G401 (cell line): ENCODE measurements at regions not wholly inside any gene's neighbourhood (a gene's known extent, or its start where the extent isn't known, plus 50 kb on each side); places are given as distances from the start of the nearest gene placed in this dataset.

Experiments used
- DNase-seq: peaks from one replicate; pipeline ENCODE4 v3.0.0-alpha.2; 2015; ENCODE audit warnings: low spot score
- in situ Hi-C: cut with HindIII; loops from 2 replicates; pipeline ENCODE4 v1.10.0; 2016; ENCODE audit warnings: low sequenced_read_pairs, mixed read lengths

- DNase-seq: no peak
- in situ Hi-C loops: no loop called here
Measured at GRCh38 chr2:18172607-18173006, 294.1 kb downstream of the KCNS3 start.

- DNase-seq: no peak
- in situ Hi-C loops: no loop called here
Measured at GRCh38 chr2:18171191-18172139, 293.0 kb downstream of the KCNS3 start.

GRCh38 chr2:18170642-18171041 lies 292.2 kb downstream of the KCNS3 start:
- in situ Hi-C loops: no loop called here
- DNase-seq: peak; percentile 9

GRCh38 chr2:18169893-18170175 lies 291.4 kb downstream of the KCNS3 start:
- no peak for DNase-seq
- in situ Hi-C loops: no loop called here

GRCh38 chr2:18169121-18169892 lies 290.8 kb downstream of the KCNS3 start:
- DNase-seq: peak; percentile 90
- in situ Hi-C loops: no loop called here

- in situ Hi-C loops: no loop called here
- no peak for DNase-seq
Measured at GRCh38 chr2:18167871-18168270, 289.4 kb downstream of the KCNS3 start.

GRCh38 chr2:18161681-18162080 lies 283.2 kb downstream of the KCNS3 start:
- in situ Hi-C loops: no loop called here

GRCh38 chr2:18159896-18160295 lies 281.4 kb downstream of the KCNS3 start:
- in situ Hi-C loops: no loop called here
- no peak for DNase-seq

More at GRCh38 chr2:18161681-18162080, 283.2 kb downstream of the KCNS3 start:
- no peak for DNase-seq

GRCh38 chr2:18156421-18156820 lies 278.0 kb downstream of the KCNS3 start:
- DNase-seq: no peak
- in situ Hi-C loops: no loop called here

- in situ Hi-C loops: no loop called here
- no peak for DNase-seq
Measured at GRCh38 chr2:18156002-18156401, 277.5 kb downstream of the KCNS3 start.

GRCh38 chr2:18154812-18155211 lies 276.3 kb downstream of the KCNS3 start:
- no peak for DNase-seq
- in situ Hi-C loops: no loop called here

- in situ Hi-C loops: no loop called here
- DNase-seq: no peak
Measured at GRCh38 chr2:18154259-18154658, 275.8 kb downstream of the KCNS3 start.

- in situ Hi-C loops: no loop called here
- no peak for DNase-seq
Measured at GRCh38 chr2:18153741-18154140, 275.3 kb downstream of the KCNS3 start.

- no peak for DNase-seq
- in situ Hi-C loops: no loop called here
Measured at GRCh38 chr2:18151237-18151636, 272.8 kb downstream of the KCNS3 start.

- DNase-seq: peak; percentile 62
- in situ Hi-C loops: no loop called here
Measured at GRCh38 chr2:18149660-18150246, 271.3 kb downstream of the KCNS3 start.

- no peak for DNase-seq
- in situ Hi-C loops: no loop called here
Measured at GRCh38 chr2:18136881-18137475, 258.5 kb downstream of the KCNS3 start.

- in situ Hi-C loops: no loop called here
Measured at GRCh38 chr2:18133310-18133709, 254.8 kb downstream of the KCNS3 start.

GRCh38 chr2:18132697-18133096 lies 254.2 kb downstream of the KCNS3 start:
- in situ Hi-C loops: no loop called here
- no peak for DNase-seq

More at GRCh38 chr2:18133310-18133709, 254.8 kb downstream of the KCNS3 start:
- DNase-seq: no peak

- DNase-seq: no peak
Measured at GRCh38 chr2:18131761-18132160, 253.3 kb downstream of the KCNS3 start.

GRCh38 chr2:18129348-18129747 lies 250.9 kb downstream of the KCNS3 start:
- in situ Hi-C loops: no loop called here
- no peak for DNase-seq

More at GRCh38 chr2:18131761-18132160, 253.3 kb downstream of the KCNS3 start:
- in situ Hi-C loops: no loop called here
